DND-41 (cell line): ENCODE measurements at regions not wholly inside any gene's neighbourhood (a gene's known extent, or its start where the extent isn't known, plus 50 kb on each side); places are given as distances from the start of the nearest gene placed in this dataset.

Experiments
- ATAC-seq: fragments of 200-7000 bp; cut with Tn5 transposase; 3 replicates; pipeline ENCODE4 v1.9.1; 2021; ENCODE audit warnings: low read depth; ENCODE audit not compliant: insufficient read depth
- DNase-seq: peaks from one replicate; pipeline ENCODE4 v3.0.0-alpha.2; 2020
- H2AFZ ChIP-seq: 2 replicates; pipeline ENCODE4 v1.6.0; 2012; ENCODE audit warnings: low read depth, low read length
- H3K27ac ChIP-seq: 2 replicates; pipeline ENCODE4 v1.5.1; 2012; ENCODE audit warnings: low read length, inconsistent platforms
- H3K27me3 ChIP-seq: fragments of 200-600 bp; sonication (generic); 2 replicates; pipeline ENCODE4 v1.6.0; 2012; ENCODE audit warnings: low read length, mild to moderate bottlenecking, inconsistent platforms; ENCODE audit not compliant: insufficient read depth, poor library complexity
- H3K36me3 ChIP-seq: 2 replicates; pipeline ENCODE4 v1.5.1; 2012; ENCODE audit warnings: low read length, inconsistent platforms; ENCODE audit not compliant: insufficient read depth
- H3K4me1 ChIP-seq: 2 replicates; pipeline ENCODE4 v1.5.1; 2012; ENCODE audit warnings: mild to moderate bottlenecking, low read length; ENCODE audit not compliant: insufficient read depth
- H3K4me2 ChIP-seq: 2 replicates; pipeline ENCODE4 v1.6.0; 2012; ENCODE audit warnings: mild to moderate bottlenecking, moderate library complexity, low read length, inconsistent platforms; ENCODE audit not compliant: insufficient read depth
- H3K4me3 ChIP-seq, 2 experiments: fragments of 200-600 bp in 1 of 2; shearing (Covaris generic) in 1 of 2; 2 replicates each; pipeline ENCODE4 v1.5.1; 2012 to 2016; ENCODE audit warnings: inconsistent platforms in 2 of 2, low read length in 2 of 2, mild to moderate bottlenecking in 2 of 2, low read depth in 1 of 2, moderate library complexity in 1 of 2
- H3K79me2 ChIP-seq: 2 replicates; pipeline ENCODE4 v1.6.0; 2012; ENCODE audit warnings: low read length, inconsistent platforms; ENCODE audit not compliant: insufficient read depth
- H3K9ac ChIP-seq: 2 replicates; pipeline ENCODE4 v1.6.0; 2012; ENCODE audit warnings: low read depth, mild to moderate bottlenecking, inconsistent platforms, low read length, moderate library complexity
- H3K9me3 ChIP-seq: 2 replicates; pipeline ENCODE4 v1.5.1; 2012; ENCODE audit warnings: low read length, moderate library complexity, mild to moderate bottlenecking, inconsistent platforms; ENCODE audit not compliant: insufficient read depth, severe bottlenecking
- H4K20me1 ChIP-seq: 2 replicates; pipeline ENCODE4 v1.6.0; 2012; ENCODE audit warnings: low read length; ENCODE audit not compliant: insufficient read depth
- EZH2 ChIP-seq: IDR thresholded peaks from 3 replicates; pipeline ENCODE4 v1.6.1; 2012; ENCODE audit warnings: borderline replicate concordance, low read depth, mild to moderate bottlenecking, moderate library complexity, low read length, inconsistent platforms; ENCODE audit not compliant: severe bottlenecking
- TF ChIP-seq, protein P1 (sequence below): IDR thresholded peaks from 2 replicates; pipeline ENCODE4 v1.5.1; 2012; ENCODE audit warnings: borderline replicate concordance, low read length, moderate library complexity, mild to moderate bottlenecking; ENCODE audit not compliant: poor library complexity, severe bottlenecking; ENCODE audit errors: extremely low read depth

- Histone ChIP-seq H3K9ac (no peak overlapping the region), H4K20me1 (peaks cover 5% of the 10 kb centered on the region), H2AFZ (no peak overlapping the region), H3K36me3 (no peaks in the 10 kb centered on the region), H3K4me1 (no peaks in the 10 kb centered on the region), H3K4me2 (no peak overlapping the region), H3K27ac (no peak overlapping the region), H3K4me3 (no peak overlapping the region), H3K9me3 (no peaks in the 10 kb centered on the region), H3K79me2 (no peaks in the 10 kb centered on the region), H3K27me3 (no peaks in the 10 kb centered on the region)
- DNase-seq (no peak), ATAC-seq (no peak)
- TF ChIP-seq, protein P1, sequence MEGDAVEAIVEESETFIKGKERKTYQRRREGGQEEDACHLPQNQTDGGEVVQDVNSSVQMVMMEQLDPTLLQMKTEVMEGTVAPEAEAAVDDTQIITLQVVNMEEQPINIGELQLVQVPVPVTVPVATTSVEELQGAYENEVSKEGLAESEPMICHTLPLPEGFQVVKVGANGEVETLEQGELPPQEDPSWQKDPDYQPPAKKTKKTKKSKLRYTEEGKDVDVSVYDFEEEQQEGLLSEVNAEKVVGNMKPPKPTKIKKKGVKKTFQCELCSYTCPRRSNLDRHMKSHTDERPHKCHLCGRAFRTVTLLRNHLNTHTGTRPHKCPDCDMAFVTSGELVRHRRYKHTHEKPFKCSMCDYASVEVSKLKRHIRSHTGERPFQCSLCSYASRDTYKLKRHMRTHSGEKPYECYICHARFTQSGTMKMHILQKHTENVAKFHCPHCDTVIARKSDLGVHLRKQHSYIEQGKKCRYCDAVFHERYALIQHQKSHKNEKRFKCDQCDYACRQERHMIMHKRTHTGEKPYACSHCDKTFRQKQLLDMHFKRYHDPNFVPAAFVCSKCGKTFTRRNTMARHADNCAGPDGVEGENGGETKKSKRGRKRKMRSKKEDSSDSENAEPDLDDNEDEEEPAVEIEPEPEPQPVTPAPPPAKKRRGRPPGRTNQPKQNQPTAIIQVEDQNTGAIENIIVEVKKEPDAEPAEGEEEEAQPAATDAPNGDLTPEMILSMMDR: no peak
- no peak for TF ChIP-seq EZH2
These were observed 73.7 kb upstream of the ADAMTS2 start for GRCh38 chr5:179418972-179419371.

GRCh38 chr5:179417696-179418095 lies 72.4 kb upstream of the ADAMTS2 start:
- Histone ChIP-seq H3K4me2 (no peak overlapping the region), H2AFZ (no peak overlapping the region)

DNA sequence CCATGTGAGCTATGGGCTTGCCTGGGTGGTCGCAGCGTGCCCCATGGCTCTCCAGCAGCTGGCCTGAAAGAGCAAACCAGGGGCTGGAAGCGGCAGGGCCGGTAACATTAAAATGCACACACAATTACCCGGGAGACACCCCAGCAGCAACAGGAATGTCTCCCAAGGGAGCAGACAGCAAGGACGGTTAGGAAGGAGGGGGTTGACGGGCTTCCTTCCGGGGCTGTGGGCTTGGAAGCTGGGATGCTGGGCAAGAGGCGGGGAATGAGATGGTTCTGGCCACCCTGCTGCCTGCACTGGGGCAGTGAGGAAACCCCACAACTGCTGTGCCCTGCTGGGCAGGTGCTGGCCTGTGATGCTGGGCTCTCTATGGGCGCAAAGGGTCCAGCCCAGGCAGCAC lies 71.8 kb upstream of the ADAMTS2 start:
- Histone ChIP-seq H3K27me3 (no peaks in the 10 kb centered on the region), H2AFZ (no peak overlapping the region), H3K27ac (no peak overlapping the region), H3K4me2 (no peak overlapping the region), H3K36me3 (no peaks in the 10 kb centered on the region), H3K9ac (no peak overlapping the region), H3K4me1 (no peaks in the 10 kb centered on the region), H3K4me3 (no peak overlapping the region), H4K20me1 (peaks cover 5% of the 10 kb centered on the region), H3K9me3 (no peaks in the 10 kb centered on the region), H3K79me2 (no peaks in the 10 kb centered on the region)
- no peak for ATAC-seq
- no peak for DNase-seq
- TF ChIP-seq EZH2: no peak
- TF ChIP-seq, protein P1: no peak

More at GRCh38 chr5:179417696-179418095, 72.4 kb upstream of the ADAMTS2 start:
- Histone ChIP-seq H3K27ac (no peak overlapping the region), H4K20me1 (peaks cover 5% of the 10 kb centered on the region), H3K9ac (no peak overlapping the region), H3K79me2 (no peaks in the 10 kb centered on the region), H3K27me3 (no peaks in the 10 kb centered on the region), H3K4me1 (no peaks in the 10 kb centered on the region), H3K9me3 (no peaks in the 10 kb centered on the region), H3K4me3 (no peak overlapping the region), H3K36me3 (no peaks in the 10 kb centered on the region)
- no peak for ATAC-seq
- TF ChIP-seq, protein P1: no peak
- TF ChIP-seq EZH2: no peak
- no peak for DNase-seq
